IMR-90 (cell line): ENCODE measurements at regions not wholly inside any gene's neighbourhood (a gene's known extent, or its start where the extent isn't known, plus 50 kb on each side); places are given as distances from the start of the nearest gene placed in this dataset.

Source experiments
- ATAC-seq: fragments of 200-7000 bp; cut with Tn5 transposase; 2 replicates; pipeline ENCODE4 v1.9.1; 2020; ENCODE audit warnings: low read depth, mild to moderate bottlenecking, moderate library complexity
- BruUV-seq: library from RNA; stranded (reverse); fragments of 400-500 nt; replicated peaks from 2 replicates; lab custom pipeline; 2021; lab: Mats Ljungman, UMichigan
- CTCF ChIA-PET: fragments of 300-600 bp; formaldehyde crosslinking; extraction: SDS; loops from one replicate; lab custom pipeline; 2021; ENCODE audit warnings: antibody characterized with exemption; lab: Yijun Ruan, JAX
- POLR2A ChIA-PET: fragments of 300-600 bp; sonication (Branson Sonifier 250); formaldehyde crosslinking; loops from one replicate; lab custom pipeline; 2022; ENCODE audit warnings: antibody characterized with exemption; ENCODE audit not compliant: unreplicated experiment; lab: Charles Lee
- DNase-seq: peaks from one replicate; pipeline ENCODE4 v3.0.0; 2013
- H2AFZ ChIP-seq: replicated peaks from 2 replicates; pipeline ENCODE3; 2013; ENCODE audit warnings: low read length, mild to moderate bottlenecking; ENCODE audit not compliant: poor library complexity
- H2AK5ac ChIP-seq: 2 replicates; pipeline ENCODE4 v1.6.1; 2013; ENCODE audit warnings: low read depth, low read length, inconsistent platforms
- H2AK9ac ChIP-seq: replicated peaks from 2 replicates; pipeline ENCODE3; 2013; ENCODE audit warnings: mild to moderate bottlenecking, low read depth, low read length, moderate library complexity; ENCODE audit not compliant: poor library complexity
- H2BK120ac ChIP-seq: 2 replicates; pipeline ENCODE4 v1.6.1; 2013; ENCODE audit warnings: low read depth, low read length, inconsistent platforms
- H2BK15ac ChIP-seq: 3 replicates; pipeline ENCODE4 v1.6.1; 2013; ENCODE audit warnings: low read depth, low read length, inconsistent platforms
- H2BK20ac ChIP-seq: 2 replicates; pipeline ENCODE4 v1.6.1; 2013; ENCODE audit warnings: low read depth, mild to moderate bottlenecking, inconsistent platforms, low read length, moderate library complexity
- H2BK5ac ChIP-seq: 2 replicates; pipeline ENCODE4 v1.6.1; 2013; ENCODE audit warnings: mild to moderate bottlenecking, low read depth, low read length, inconsistent platforms; ENCODE audit not compliant: poor library complexity, severe bottlenecking
- H3K14ac ChIP-seq: replicated peaks from 2 replicates; pipeline ENCODE4 v1.6.1; 2013; ENCODE audit warnings: low read depth, low read length, inconsistent platforms
- H3K18ac ChIP-seq: 2 replicates; pipeline ENCODE4 v1.6.1; 2013; ENCODE audit warnings: low read depth, low read length, control low read depth
- H3K23ac ChIP-seq: 2 replicates; pipeline ENCODE4 v1.6.1; 2013; ENCODE audit warnings: low read depth, low read length, inconsistent platforms
- H3K27ac ChIP-seq: 2 replicates; pipeline ENCODE4 v1.5.1; 2013; ENCODE audit warnings: mild to moderate bottlenecking, control low read depth, low read length; ENCODE audit not compliant: insufficient read depth
- H3K27me3 ChIP-seq: 2 replicates; pipeline ENCODE4 v1.6.1; 2013; ENCODE audit warnings: low read length; ENCODE audit not compliant: control insufficient read depth, insufficient read depth
- H3K36me3 ChIP-seq: 2 replicates; pipeline ENCODE4 v1.6.1; 2013; ENCODE audit warnings: low read length, mixed read lengths; ENCODE audit not compliant: control insufficient read depth, insufficient read depth
- H3K4ac ChIP-seq: 2 replicates; pipeline ENCODE4 v1.6.1; 2013; ENCODE audit warnings: low read depth, low read length, inconsistent platforms
- H3K4me1 ChIP-seq: 2 replicates; pipeline ENCODE4 v1.6.1; 2013; ENCODE audit warnings: low read length, mixed read lengths; ENCODE audit not compliant: control insufficient read depth, insufficient read depth
- H3K4me2 ChIP-seq: 2 replicates; pipeline ENCODE4 v1.6.1; 2013; ENCODE audit warnings: low read depth, mild to moderate bottlenecking, control low read depth, low read length, moderate library complexity
- H3K4me3 ChIP-seq: 2 replicates; pipeline ENCODE4 v1.5.1; 2013; ENCODE audit warnings: low read depth, mild to moderate bottlenecking, control low read depth, low read length, moderate library complexity; ENCODE audit not compliant: insufficient read depth
- H3K56ac ChIP-seq: 2 replicates; pipeline ENCODE4 v1.6.1; 2013; ENCODE audit warnings: low read length, inconsistent platforms; ENCODE audit not compliant: insufficient read depth; ENCODE audit errors: extremely low read depth
- H3K79me1 ChIP-seq, 2 experiments: 2 replicates each; pipeline ENCODE4 v1.6.1; 2013; ENCODE audit warnings: low read length in 2 of 2, inconsistent platforms in 1 of 2, low read depth in 1 of 2
- H3K9ac ChIP-seq: 2 replicates; pipeline ENCODE4 v1.6.1; 2013; ENCODE audit warnings: low read depth, low read length, control low read depth
- H3K9me1 ChIP-seq: 2 replicates; pipeline ENCODE4 v1.6.1; 2013; ENCODE audit warnings: low read length, inconsistent platforms; ENCODE audit not compliant: insufficient read depth
- H3K9me3 ChIP-seq: 2 replicates; pipeline ENCODE4 v1.6.1; 2013; ENCODE audit warnings: low read length; ENCODE audit not compliant: control insufficient read depth, insufficient read depth
- H4K20me1 ChIP-seq: 2 replicates; pipeline ENCODE4 v1.6.1; 2013; ENCODE audit warnings: low read length, inconsistent platforms; ENCODE audit not compliant: insufficient read depth
- H4K5ac ChIP-seq: 2 replicates; pipeline ENCODE4 v1.6.1; 2013; ENCODE audit warnings: mild to moderate bottlenecking, low read depth, low read length, control low read depth
- H4K8ac ChIP-seq, 2 experiments: 2 replicates each; pipeline ENCODE4 v1.6.1; 2013; ENCODE audit warnings: low read depth in 2 of 2, low read length in 2 of 2, control low read depth in 1 of 2, inconsistent platforms in 1 of 2
- H4K91ac ChIP-seq: 2 replicates; pipeline ENCODE4 v1.6.1; 2013; ENCODE audit warnings: low read depth, low read length, inconsistent platforms; ENCODE audit not compliant: insufficient read depth
- MXI1 ChIP-seq: IDR thresholded peaks from 2 replicates; pipeline ENCODE4 v1.6.1; 2012; ENCODE audit warnings: low read depth, mild to moderate bottlenecking, low read length, moderate library complexity, borderline replicate concordance
- RCOR1 ChIP-seq: IDR thresholded peaks from 2 replicates; pipeline ENCODE4 v1.6.1; 2012; ENCODE audit warnings: mild to moderate bottlenecking, low read length, improper control_type of control experiment; ENCODE audit not compliant: insufficient replicate concordance
- RFX5 ChIP-seq: IDR thresholded peaks from 2 replicates; pipeline ENCODE4 v1.8.0; 2012; ENCODE audit warnings: low read depth, mild to moderate bottlenecking, low read length, moderate library complexity
- WGBS, 2 experiments: methylation state at CpG; one replicate each; pipeline versions ENCODE4 v1.1.5 to v1.1.7; 2013; ENCODE audit warnings: missing lambda C conversion rate in 2 of 2; ENCODE audit not compliant: insufficient read length in 1 of 2; ENCODE audit errors: extremely low coverage in 2 of 2; 5-methylcytosine and 5-hydroxymethylcytosine counted together
- dilution Hi-C: fragments of 300-500 bp; cut with HindIII; formaldehyde crosslinking; loops from one replicate; pipeline ENCODE4 v1.14.3; 2018; ENCODE audit warnings: low sequenced_read_pairs; ENCODE audit not compliant: unreplicated experiment
- in situ Hi-C: fragments of 300-500 bp; cut with MboI; formaldehyde crosslinking; loops from 3 replicates; pipeline ENCODE4 v1.14.3; 2019; ENCODE audit warnings: low sequenced_read_pairs, inconsistent platforms, mixed read lengths
- intact Hi-C: fragments of 100-400 bp; cut with micrococcal nuclease; formaldehyde crosslinking; loops from 2 replicates; pipeline ENCODE4 v1.10.0; 2022
- TF ChIP-seq, protein P1 (sequence below): fragments of 150-350 bp; IDR thresholded peaks from 2 replicates; pipeline ENCODE4 v1.6.1; 2017; ENCODE audit warnings: mild to moderate bottlenecking, antibody characterized with exemption, low read length, low read depth

- Histone ChIP-seq H2AFZ (no peak overlapping the region), H3K27ac (no peak overlapping the region), H3K4me1 (peaks cover 4% of the 10 kb centered on the region), H3K4me2 (no peak overlapping the region), H3K36me3 (no peaks in the 10 kb centered on the region), H4K5ac (no peak overlapping the region), H2BK15ac (no peak overlapping the region), H3K9me3 (no peaks in the 10 kb centered on the region), H3K4me3 (no peak overlapping the region), H4K8ac (no peak overlapping the region), H2BK20ac (no peak overlapping the region), H2AK5ac (0 out of 2 replicates have a peak overlapping the region, but pooled peaks have one; percentile 4), H3K23ac (no peak overlapping the region), H3K79me1 (no peaks in the 10 kb centered on the region), H3K9ac (no peak overlapping the region), H3K27me3 (no peaks in the 10 kb centered on the region), H3K14ac (no peak overlapping the region), H3K4ac (peak overlapping the region; percentile 58; the same call in 1 of the 2 replicates), H2BK120ac (no peak overlapping the region), H2AK9ac (no peak overlapping the region), H3K9me1 (no peaks in the 10 kb centered on the region), H3K18ac (no peak overlapping the region), H4K91ac (no peak overlapping the region), H4K20me1 (0 out of 2 replicates have a peak, but pooled peaks cover 2% of the 10 kb centered on the region), H3K56ac (no peak overlapping the region), H2BK5ac (no peak overlapping the region)
- CTCF ChIA-PET, result interaction anchor here (0.6 kb wide), 2 partner anchors 13 to 112 kb away, joined by 3 read pairs; no protein-coding TSS in a partner anchor
- in situ Hi-C loops (no loop called here), intact Hi-C loops (loop anchor here (2.0 to 5.0 kb wide), 3 partner anchors 66 to 177 kb away; no protein-coding TSS in a partner anchor), dilution Hi-C loops (no loop called here)
- DNase-seq (no peak), ATAC-seq (no peak)
- WGBS, 2 experiments, result no CpG with 5 or more reads among the region's 4 CpGs
- BruUV-seq, result no TSS peak
- POLR2A ChIA-PET, result no interaction called here
- TF ChIP-seq RCOR1 (no peak), RFX5 (no peak), MXI1 (no peak)
- TF ChIP-seq, protein P1, sequence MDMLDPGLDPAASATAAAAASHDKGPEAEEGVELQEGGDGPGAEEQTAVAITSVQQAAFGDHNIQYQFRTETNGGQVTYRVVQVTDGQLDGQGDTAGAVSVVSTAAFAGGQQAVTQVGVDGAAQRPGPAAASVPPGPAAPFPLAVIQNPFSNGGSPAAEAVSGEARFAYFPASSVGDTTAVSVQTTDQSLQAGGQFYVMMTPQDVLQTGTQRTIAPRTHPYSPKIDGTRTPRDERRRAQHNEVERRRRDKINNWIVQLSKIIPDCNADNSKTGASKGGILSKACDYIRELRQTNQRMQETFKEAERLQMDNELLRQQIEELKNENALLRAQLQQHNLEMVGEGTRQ, result no peak
These were observed 105.1 kb upstream of the RAPGEF2 start for GRCh38 chr4:158997660-158998349.
